Right atrium auricular region (tissue), 2 donors: ENCODE measurements at regions not wholly inside any gene's neighbourhood (a gene's known extent, or its start where the extent isn't known, plus 50 kb on each side); places are given as distances from the start of the nearest gene placed in this dataset.

ENCODE experiments used
- DNase-seq: peaks from one replicate; pipeline ENCODE4 v3.0.0-alpha.2; 2019; ENCODE audit warnings: low spot score
- H3K27ac ChIP-seq, 2 donors: fragments of 200-600 bp; sonication (generic); 1 replicate in 1 of 2; 2 replicates in 1 of 2; pipeline ENCODE4 v1.5.1; 2016 to 2019
- H3K27me3 ChIP-seq, 2 donors: fragments of 200-600 bp; sonication (generic); one replicate each; pipeline versions ENCODE4 v1.5.1 to v1.6.0; 2017 to 2019
- H3K36me3 ChIP-seq: fragments of 200-600 bp; sonication (generic); one replicate; pipeline ENCODE4 v1.5.1; 2016
- H3K4me1 ChIP-seq, 2 donors: fragments of 200-600 bp; sonication (generic); one replicate each; pipeline versions ENCODE4 v1.5.1 to v1.6.0; 2017 to 2019
- H3K4me3 ChIP-seq, 2 donors: fragments of 200-600 bp; sonication (generic); 1 replicate in 1 of 2; 2 replicates in 1 of 2; pipeline ENCODE4 v1.5.1; 2017 to 2019; ENCODE audit warnings: mild to moderate bottlenecking in 1 of 2, moderate library complexity in 1 of 2
- H3K9me3 ChIP-seq, 2 donors: fragments of 200-600 bp; sonication (generic); one replicate each; pipeline ENCODE4 v1.5.1; 2019
- TF ChIP-seq, protein P1 (sequence below), 2 donors: fragments of 200-600 bp; sonication (generic); IDR thresholded peaks; one replicate each; pipeline ENCODE4 v1.5.1; 2019; ENCODE audit warnings: antibody characterized with exemption in 2 of 2

- TF ChIP-seq, protein P1, sequence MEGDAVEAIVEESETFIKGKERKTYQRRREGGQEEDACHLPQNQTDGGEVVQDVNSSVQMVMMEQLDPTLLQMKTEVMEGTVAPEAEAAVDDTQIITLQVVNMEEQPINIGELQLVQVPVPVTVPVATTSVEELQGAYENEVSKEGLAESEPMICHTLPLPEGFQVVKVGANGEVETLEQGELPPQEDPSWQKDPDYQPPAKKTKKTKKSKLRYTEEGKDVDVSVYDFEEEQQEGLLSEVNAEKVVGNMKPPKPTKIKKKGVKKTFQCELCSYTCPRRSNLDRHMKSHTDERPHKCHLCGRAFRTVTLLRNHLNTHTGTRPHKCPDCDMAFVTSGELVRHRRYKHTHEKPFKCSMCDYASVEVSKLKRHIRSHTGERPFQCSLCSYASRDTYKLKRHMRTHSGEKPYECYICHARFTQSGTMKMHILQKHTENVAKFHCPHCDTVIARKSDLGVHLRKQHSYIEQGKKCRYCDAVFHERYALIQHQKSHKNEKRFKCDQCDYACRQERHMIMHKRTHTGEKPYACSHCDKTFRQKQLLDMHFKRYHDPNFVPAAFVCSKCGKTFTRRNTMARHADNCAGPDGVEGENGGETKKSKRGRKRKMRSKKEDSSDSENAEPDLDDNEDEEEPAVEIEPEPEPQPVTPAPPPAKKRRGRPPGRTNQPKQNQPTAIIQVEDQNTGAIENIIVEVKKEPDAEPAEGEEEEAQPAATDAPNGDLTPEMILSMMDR (IDR thresholded peaks at IDR 0.05): no peak
- H3K36me3 ChIP-seq: no peaks in the 10 kb centered on the region
- no peak overlapping the region for H3K4me3 ChIP-seq
- H3K9me3 ChIP-seq: no peaks in the 10 kb centered on the region
- DNase-seq: peak; percentile 30
- no peak overlapping the region for H3K27ac ChIP-seq
- H3K4me1 ChIP-seq: peaks cover 0 to 9% of the 10 kb centered on the region in 2 donors
- no peaks in the 10 kb centered on the region for H3K27me3 ChIP-seq
Observed at GRCh38 chr15:31275331-31276262, 51.0 kb upstream of the KLF13 start.

DNA sequence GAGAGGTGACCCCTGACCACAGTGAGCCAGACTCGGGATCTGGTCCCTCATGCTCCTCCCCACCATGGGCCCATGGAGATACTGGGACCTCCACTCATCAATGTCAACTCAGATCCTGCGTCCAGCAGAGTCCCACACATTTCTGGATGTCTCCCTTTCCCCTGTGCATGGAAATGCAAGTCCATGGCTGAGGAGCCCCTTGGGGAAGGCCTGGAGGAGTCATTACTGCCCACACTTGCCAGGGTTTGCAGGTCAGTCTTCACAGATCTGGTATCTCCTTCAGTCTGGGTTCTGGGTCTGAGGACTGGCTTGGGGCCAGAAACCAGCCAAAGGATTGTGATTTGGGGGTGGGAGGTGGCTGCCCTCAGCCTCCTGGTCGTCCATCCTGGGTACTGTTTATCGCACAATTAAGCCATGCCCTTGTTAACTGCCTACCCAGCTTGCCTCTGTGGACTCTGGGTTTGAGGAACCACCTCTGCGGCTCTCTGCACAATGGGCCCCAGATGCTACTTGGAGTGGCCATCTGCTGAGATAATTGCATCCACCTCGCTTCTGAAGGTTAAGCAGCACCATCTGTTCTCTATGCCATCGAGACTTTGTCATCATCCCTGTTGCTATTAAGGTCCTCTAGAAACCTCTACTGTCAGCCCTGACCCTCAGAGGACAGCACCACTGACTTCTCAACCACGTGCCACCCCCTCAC, 49.9 kb upstream of the KLF13 start:
- H3K4me3 ChIP-seq: no peak overlapping the region
- H3K36me3 ChIP-seq: no peaks in the 10 kb centered on the region
- TF ChIP-seq, protein P1 (IDR thresholded peaks at IDR 0.05): no peak
- peaks cover 0 to 9% of the 10 kb centered on the region in 2 donors for H3K4me1 ChIP-seq
- no peak overlapping the region for H3K27ac ChIP-seq
- H3K9me3 ChIP-seq: no peaks in the 10 kb centered on the region
- DNase-seq: peak; percentile 28
- no peaks in the 10 kb centered on the region for H3K27me3 ChIP-seq
